SK-N-DZ (cell line): ENCODE measurements at regions not wholly inside any gene's neighbourhood (a gene's known extent, or its start where the extent isn't known, plus 50 kb on each side); places are given as distances from the start of the nearest gene placed in this dataset.

Experiments
- DNase-seq: peaks from one replicate; pipeline ENCODE4 v3.0.0-alpha.2; 2015; ENCODE audit warnings: low spot score

- no peak for DNase-seq
Measured at GRCh38 chr7:41104631-41105030, 598.3 kb downstream of the INHBA start.

GRCh38 chr7:41103331-41103730, 599.6 kb downstream of the INHBA start:
- DNase-seq = no peak

- DNase-seq = no peak
Measured at GRCh38 chr7:41098846-41099245, 604.0 kb downstream of the INHBA start.

GRCh38 chr7:41098402-41098801, 604.5 kb downstream of the INHBA start:
- peak; percentile 4 for DNase-seq

- no peak for DNase-seq
Measured at GRCh38 chr7:41097501-41097900, 605.4 kb downstream of the INHBA start.

GRCh38 chr7:41096917-41097316, 606.0 kb downstream of the INHBA start:
- DNase-seq = no peak

GRCh38 chr7:41093141-41093540, 609.7 kb downstream of the INHBA start:
- no peak for DNase-seq

- DNase-seq = no peak
Measured at GRCh38 chr7:41085244-41085643, 617.6 kb downstream of the INHBA start.

GRCh38 chr7:41084381-41084780, 618.5 kb downstream of the INHBA start:
- DNase-seq = no peak

- DNase-seq = no peak
Measured at GRCh38 chr7:41069635-41070034, 633.3 kb downstream of the INHBA start.

- no peak for DNase-seq
Measured at GRCh38 chr7:41067576-41067975, 635.3 kb downstream of the INHBA start.

GRCh38 chr7:41065663-41066062, 637.2 kb downstream of the INHBA start:
- no peak for DNase-seq

- no peak for DNase-seq
Measured at GRCh38 chr7:41063116-41063515, 639.8 kb downstream of the INHBA start.

GRCh38 chr7:41060796-41061195, 642.1 kb downstream of the INHBA start:
- DNase-seq = no peak

GRCh38 chr7:41059796-41060195, 643.1 kb downstream of the INHBA start:
- DNase-seq = no peak

- no peak for DNase-seq
Measured at GRCh38 chr7:41058986-41059741, 643.7 kb downstream of the INHBA start.

GRCh38 chr7:41054960-41055661, 647.8 kb downstream of the INHBA start:
- no peak for DNase-seq

- no peak for DNase-seq
Measured at GRCh38 chr7:41053820-41054219, 649.1 kb downstream of the INHBA start.

GRCh38 chr7:41052736-41053135, 650.2 kb downstream of the INHBA start:
- DNase-seq = peak; percentile 34

- DNase-seq = no peak
Measured at GRCh38 chr7:41052201-41052600, 650.7 kb downstream of the INHBA start.

- no peak for DNase-seq
Measured at GRCh38 chr7:41051535-41051934, 651.4 kb downstream of the INHBA start.

GRCh38 chr7:41051062-41051461, 651.8 kb downstream of the INHBA start:
- peak; percentile 86 for DNase-seq

GRCh38 chr7:41048771-41049170, 654.1 kb downstream of the INHBA start:
- no peak for DNase-seq
